H1 (cell line): ENCODE measurements at regions not wholly inside any gene's neighbourhood (a gene's known extent, or its start where the extent isn't known, plus 50 kb on each side); places are given as distances from the start of the nearest gene placed in this dataset.

ENCODE experiments used
- CTCF ChIA-PET: fragments of 300-600 bp; sonication (Branson Sonifier 250); formaldehyde crosslinking; loops from one replicate; lab custom pipeline; 2021; ENCODE audit not compliant: partially characterized antibody; lab: Charles Lee
- POLR2A ChIA-PET: fragments of 300-600 bp; sonication (Branson Sonifier 250); formaldehyde crosslinking; loops from one replicate; lab custom pipeline; 2021; ENCODE audit warnings: inconsistent platforms; ENCODE audit not compliant: partially characterized antibody; lab: Charles Lee
- DNase-seq, 2 experiments: peaks; one replicate each; pipeline versions ENCODE4 v3.0.0 to v3.0.0-alpha.2; 2010 to 2022; ENCODE audit warnings: low spot score in 2 of 2, low read depth in 1 of 2, mixed read lengths in 1 of 2
- FAIRE-seq: peaks from 2 replicates; lab custom pipeline; 2011; peaks lifted over from hg19 to GRCh38; lab: Jason Lieb, UNC
- H2AFZ ChIP-seq: 2 replicates; pipeline ENCODE4 v1.8.1; 2012; ENCODE audit warnings: low read length, inconsistent platforms
- H2AK5ac ChIP-seq: 2 replicates; pipeline ENCODE4 v1.6.1; 2013; ENCODE audit warnings: low read depth, low read length
- H2BK120ac ChIP-seq: replicated peaks from 2 replicates; pipeline ENCODE3; 2013; ENCODE audit warnings: low read depth, low read length, inconsistent platforms
- H2BK12ac ChIP-seq: 2 replicates; pipeline ENCODE4 v1.6.1; 2013; ENCODE audit warnings: low read depth, low read length
- H2BK15ac ChIP-seq: 2 replicates; pipeline ENCODE4 v1.6.1; 2013; ENCODE audit warnings: low read length
- H2BK20ac ChIP-seq: 2 replicates; pipeline ENCODE4 v1.6.1; 2013; ENCODE audit warnings: low read length
- H2BK5ac ChIP-seq: 2 replicates; pipeline ENCODE4 v1.6.1; 2013; ENCODE audit warnings: low read depth, low read length
- H3K14ac ChIP-seq: 2 replicates; pipeline ENCODE4 v1.6.1; 2013; ENCODE audit warnings: inconsistent platforms; ENCODE audit not compliant: insufficient read length
- H3K18ac ChIP-seq: 2 replicates; pipeline ENCODE4 v1.6.1; 2013; ENCODE audit warnings: low read length; ENCODE audit errors: extremely low read depth
- H3K23ac ChIP-seq: 2 replicates; pipeline ENCODE4 v1.6.1; 2013; ENCODE audit warnings: inconsistent platforms; ENCODE audit not compliant: insufficient read length
- H3K23me2 ChIP-seq: 2 replicates; pipeline ENCODE4 v1.6.1; 2013; ENCODE audit warnings: low read depth, low read length
- H3K27ac ChIP-seq: 2 replicates; pipeline ENCODE4 v1.6.1; 2011; ENCODE audit warnings: low read depth, low read length, inconsistent platforms
- H3K27me3 ChIP-seq, 4 experiments: replicated peaks in 1 of 4; 1 replicate in 1 of 4; 2 replicates in 3 of 4; pipeline versions ENCODE4 v1.6.1 to v1.8.1; 2011 to 2013; ENCODE audit warnings: low read length in 3 of 4, mild to moderate bottlenecking in 3 of 4, inconsistent platforms in 2 of 4, mixed read lengths in 2 of 4, moderate library complexity in 1 of 4; ENCODE audit not compliant: control insufficient read depth in 3 of 4, insufficient read depth in 3 of 4; ENCODE audit errors: extremely low read depth in 1 of 4
- H3K36me3 ChIP-seq, 4 experiments: 2 replicates each; pipeline versions ENCODE4 v1.6.1 to v1.8.1; 2011 to 2013; ENCODE audit warnings: mild to moderate bottlenecking in 4 of 4, low read length in 3 of 4, moderate library complexity in 2 of 4, control low read depth in 1 of 4, inconsistent platforms in 1 of 4; ENCODE audit not compliant: insufficient read depth in 4 of 4, control insufficient read depth in 2 of 4
- H3K4ac ChIP-seq: replicated peaks from 2 replicates; pipeline ENCODE3; 2013; ENCODE audit warnings: low read length, low read depth, mixed read lengths, inconsistent platforms; ENCODE audit not compliant: insufficient read length
- H3K4me1 ChIP-seq, 4 experiments: replicated peaks in 1 of 4; 1 replicate in 1 of 4; 2 replicates in 3 of 4; pipeline versions ENCODE4 v1.6.1 to v1.8.1; 2011 to 2013; ENCODE audit warnings: low read length in 3 of 4, inconsistent platforms in 2 of 4, mixed read lengths in 1 of 4; ENCODE audit not compliant: insufficient read depth in 4 of 4, control insufficient read depth in 3 of 4
- H3K4me2 ChIP-seq, 2 experiments: 2 replicates each; pipeline versions ENCODE4 v1.6.1 to v1.8.1; 2011 to 2013; ENCODE audit warnings: low read depth in 2 of 2, low read length in 2 of 2, control low read depth in 1 of 2, inconsistent platforms in 1 of 2, mild to moderate bottlenecking in 1 of 2; ENCODE audit not compliant: insufficient read depth in 1 of 2
- H3K4me3 ChIP-seq, 4 experiments: fragments of 200-600, 300-600 bp in 1 of 4; sonication (generic), shearing (Covaris generic), sonication (Bioruptor Twin) in 1 of 4; 2 replicates each; pipeline versions ENCODE4 v1.5.1 to v1.8.1; 2011 to 2016; ENCODE audit warnings: low read length in 4 of 4, low read depth in 3 of 4, control low read depth in 2 of 4, inconsistent platforms in 2 of 4, mild to moderate bottlenecking in 2 of 4, mixed read lengths in 1 of 4, moderate library complexity in 1 of 4; ENCODE audit not compliant: insufficient read depth in 2 of 4; ENCODE audit errors: extremely low read depth in 1 of 4
- H3K56ac ChIP-seq: replicated peaks from 2 replicates; pipeline ENCODE3; 2013; ENCODE audit warnings: low read depth, mild to moderate bottlenecking, mixed read lengths, low read length, inconsistent platforms; ENCODE audit not compliant: insufficient read length
- H3K79me1 ChIP-seq: 2 replicates; pipeline ENCODE4 v1.6.1; 2013; ENCODE audit warnings: low read depth, low read length, control low read depth
- H3K79me2 ChIP-seq, 2 experiments: 2 replicates each; pipeline versions ENCODE4 v1.6.1 to v1.8.1; 2012 to 2013; ENCODE audit warnings: low read length in 2 of 2, mild to moderate bottlenecking in 2 of 2, inconsistent platforms in 1 of 2; ENCODE audit not compliant: insufficient read depth in 2 of 2, control insufficient read depth in 1 of 2
- H3K9ac ChIP-seq, 4 experiments: replicated peaks in 1 of 4; 1 replicate in 1 of 4; 2 replicates in 3 of 4; pipeline versions ENCODE4 v1.6.1 to v1.8.1; 2011 to 2013; ENCODE audit warnings: low read depth in 3 of 4, low read length in 3 of 4, control low read depth in 2 of 4, mild to moderate bottlenecking in 2 of 4, moderate library complexity in 2 of 4, inconsistent platforms in 1 of 4; ENCODE audit errors: extremely low read depth in 1 of 4
- H3K9me3 ChIP-seq, 2 experiments: 2 replicates each; pipeline versions ENCODE4 v1.6.1 to v1.8.1; 2012 to 2013; ENCODE audit warnings: mild to moderate bottlenecking in 2 of 2, moderate library complexity in 2 of 2, control low read depth in 1 of 2, inconsistent platforms in 1 of 2, low read depth in 1 of 2, low read length in 1 of 2, mixed read lengths in 1 of 2; ENCODE audit not compliant: insufficient read depth in 2 of 2
- H4K20me1 ChIP-seq, 2 experiments: replicated peaks in 1 of 2; 2 replicates each; pipeline versions ENCODE3 to v1.8.1; 2011 to 2013; ENCODE audit warnings: inconsistent platforms in 2 of 2, low read length in 2 of 2, mild to moderate bottlenecking in 1 of 2; ENCODE audit not compliant: insufficient read depth in 2 of 2, control insufficient read depth in 1 of 2
- H4K5ac ChIP-seq: 2 replicates; pipeline ENCODE4 v1.6.1; 2013; ENCODE audit warnings: low read length, low read depth, mixed read lengths, inconsistent platforms; ENCODE audit not compliant: insufficient read length
- H4K8ac ChIP-seq: 2 replicates; pipeline ENCODE4 v1.8.0; 2013; ENCODE audit warnings: mild to moderate bottlenecking, moderate library complexity, low read length, inconsistent platforms; ENCODE audit not compliant: insufficient read depth; ENCODE audit errors: extremely low read depth
- H4K91ac ChIP-seq: replicated peaks from 2 replicates; pipeline ENCODE3; 2013; ENCODE audit warnings: low read length, mixed read lengths, inconsistent platforms; ENCODE audit not compliant: insufficient read length
- ATF3 ChIP-seq: IDR thresholded peaks from 2 replicates; pipeline ENCODE4 v1.6.1; 2011; ENCODE audit warnings: low read depth, mild to moderate bottlenecking, low read length; ENCODE audit not compliant: insufficient read depth
- BACH1 ChIP-seq: IDR thresholded peaks from 2 replicates; pipeline ENCODE4 v1.6.1; 2012; ENCODE audit warnings: low read length, improper control_type of control experiment
- CEBPB ChIP-seq: IDR thresholded peaks from 2 replicates; pipeline ENCODE4 v1.6.1; 2012; ENCODE audit warnings: low read depth, low read length
- CREB1 ChIP-seq: IDR thresholded peaks from 2 replicates; pipeline ENCODE4 v1.6.1; 2012; ENCODE audit warnings: inconsistent platforms
- FOSL1 ChIP-seq: IDR thresholded peaks from 2 replicates; pipeline ENCODE4 v1.6.1; 2011; ENCODE audit warnings: mild to moderate bottlenecking, low read depth, low read length, moderate library complexity; ENCODE audit not compliant: insufficient read depth
- GABPA ChIP-seq: IDR thresholded peaks from 2 replicates; pipeline ENCODE4 v1.6.1; 2011; ENCODE audit warnings: mild to moderate bottlenecking, low read length, moderate library complexity, borderline replicate concordance; ENCODE audit not compliant: insufficient read depth
- JUN ChIP-seq: IDR thresholded peaks from 2 replicates; pipeline ENCODE4 v1.6.1; 2011; ENCODE audit warnings: low read depth, mild to moderate bottlenecking, improper control_type of control experiment, low read length
- KDM4A ChIP-seq: IDR thresholded peaks from one replicate; pipeline ENCODE4 v1.7.1; 2012; ENCODE audit warnings: low read depth, mild to moderate bottlenecking, moderate library complexity, low read length, inconsistent platforms; ENCODE audit not compliant: severe bottlenecking
- MAFK ChIP-seq: IDR thresholded peaks from 2 replicates; pipeline ENCODE4 v1.6.1; 2012; ENCODE audit warnings: low read depth, mild to moderate bottlenecking, improper control_type of control experiment, low read length
- NRF1 ChIP-seq: IDR thresholded peaks from 2 replicates; pipeline ENCODE4 v1.6.1; 2011; ENCODE audit warnings: mild to moderate bottlenecking, low read depth, low read length, improper control_type of control experiment
- RAD21 ChIP-seq, 2 experiments: IDR thresholded peaks in 1 of 2; conservative IDR thresholded peaks in 1 of 2; 2 replicates each; pipeline ENCODE4 v1.6.1; 2011; ENCODE audit warnings: low read depth in 2 of 2, low read length in 2 of 2, improper control_type of control experiment in 1 of 2, inconsistent platforms in 1 of 2, mild to moderate bottlenecking in 1 of 2, moderate library complexity in 1 of 2
- RBBP5 ChIP-seq: IDR thresholded peaks from 2 replicates; pipeline ENCODE4 v1.7.1; 2012; ENCODE audit warnings: low read depth, mild to moderate bottlenecking, inconsistent platforms, low read length, moderate library complexity, borderline replicate concordance
- RNF2 ChIP-seq: fragments of 200-900, 300-1000 bp; sonication (generic); IDR thresholded peaks from 2 replicates; pipeline ENCODE4 v1.7.1; 2016; ENCODE audit warnings: borderline replicate concordance, low read depth, mild to moderate bottlenecking, antibody characterized with exemption, low read length; ENCODE audit not compliant: poor library complexity, severe bottlenecking; ENCODE audit errors: missing control alignments
- SAP30 ChIP-seq: fragments of 300-600 bp; sonication (generic); IDR thresholded peaks from 2 replicates; pipeline ENCODE4 v1.7.1; 2012; ENCODE audit warnings: low read length, moderate library complexity, mild to moderate bottlenecking, inconsistent platforms; ENCODE audit not compliant: insufficient read depth, insufficient replicate concordance
- WGBS, 2 experiments: shearing (Covaris generic) in 1 of 2; methylation state at CpG; one replicate each; pipeline versions ENCODE4 v1.1.6 to v1.1.7; 2013 to 2015; ENCODE audit warnings: low lambda C conversion rate in 2 of 2, mixed read lengths in 2 of 2, inconsistent platforms in 1 of 2, low coverage in 1 of 2, missing lambda C conversion rate in 1 of 2; ENCODE audit not compliant: insufficient replicate concordance in 2 of 2, insufficient coverage in 1 of 2, insufficient read length in 1 of 2; ENCODE audit errors: extremely low coverage in 1 of 2, missing lambda C conversion rate in 1 of 2; 5-methylcytosine and 5-hydroxymethylcytosine counted together

- no peak overlapping the region for H3K18ac ChIP-seq
- H3K4me3 ChIP-seq = no peak overlapping the region
- no peak overlapping the region for H3K14ac ChIP-seq
- H3K4me2 ChIP-seq = no peak overlapping the region
- H3K23me2 ChIP-seq = no peaks in the 10 kb centered on the region; the same call in 1 of the 2 replicates
- CTCF ChIA-PET = no interaction called here
- no peak overlapping the region for H2AK5ac ChIP-seq
- H3K4me1 ChIP-seq = peaks cover 0 to 4% (median 0%) of the 10 kb centered on the region in 4 experiments; a peak in 1 of 7 replicates
- H3K9me3 ChIP-seq = no peaks in the 10 kb centered on the region
- no peak overlapping the region for H3K56ac ChIP-seq
- H2BK120ac ChIP-seq = no peak overlapping the region
- POLR2A ChIA-PET = no interaction called here
- no peaks in the 10 kb centered on the region for H4K20me1 ChIP-seq
- H3K4ac ChIP-seq = no peak overlapping the region
- no peak overlapping the region for H2BK12ac ChIP-seq
- 91% methylated on average over 2 of the region's 2 CpGs; no CpG with 5 or more reads in 1 of the 2 experiments for WGBS, 2 experiments
- H3K79me2 ChIP-seq = no peaks in the 10 kb centered on the region
- DNase-seq (no peak), FAIRE-seq (no peak)
- H2BK15ac ChIP-seq = no peak overlapping the region
- H4K5ac ChIP-seq = no peak overlapping the region
- H3K79me1 ChIP-seq = no peaks in the 10 kb centered on the region
- H3K27ac ChIP-seq = no peak overlapping the region
- no peak overlapping the region for H4K8ac ChIP-seq
- no peak overlapping the region for H4K91ac ChIP-seq
- no peak overlapping the region for H3K9ac ChIP-seq
- H2AFZ ChIP-seq = no peak overlapping the region
- no peak overlapping the region for H2BK20ac ChIP-seq
- H2BK5ac ChIP-seq = no peak overlapping the region
- H3K36me3 ChIP-seq = no peaks in the 10 kb centered on the region
- H3K23ac ChIP-seq = no peak overlapping the region
- H3K27me3 ChIP-seq = no peaks in the 10 kb centered on the region
- TF ChIP-seq SAP30 = no peak
- no peak for TF ChIP-seq FOSL1
- no peak for TF ChIP-seq GABPA
- no peak for TF ChIP-seq RBBP5
- no peak for TF ChIP-seq RNF2
- no peak for TF ChIP-seq CREB1
- TF ChIP-seq ATF3 = no peak
- no peak for TF ChIP-seq BACH1
- no peak for TF ChIP-seq KDM4A
- no peak for TF ChIP-seq RAD21 (IDR thresholded peaks at IDR 0.05 in 1 of 2, conservative IDR thresholded peaks at IDR 0.05 in 1 of 2; ENCODE audit: low read depth in 2 of 2, low read length in 2 of 2)
- TF ChIP-seq MAFK = no peak
- TF ChIP-seq JUN = no peak
- no peak for TF ChIP-seq CEBPB
- no peak for TF ChIP-seq NRF1
Measured at GRCh38 chr9:82487935-82488312, 499.4 kb downstream of the SPATA31D1 start.
